Suppressor macrophage treated with lipopolysaccharide for 4 hours (primary cell): ENCODE measurements at regions not wholly inside any gene's neighbourhood (a gene's known extent, or its start where the extent isn't known, plus 50 kb on each side); places are given as distances from the start of the nearest gene placed in this dataset.

Source experiments
- DNase-seq: peaks from one replicate; pipeline ENCODE4 v3.0.0-alpha.2; 2020

DNA sequence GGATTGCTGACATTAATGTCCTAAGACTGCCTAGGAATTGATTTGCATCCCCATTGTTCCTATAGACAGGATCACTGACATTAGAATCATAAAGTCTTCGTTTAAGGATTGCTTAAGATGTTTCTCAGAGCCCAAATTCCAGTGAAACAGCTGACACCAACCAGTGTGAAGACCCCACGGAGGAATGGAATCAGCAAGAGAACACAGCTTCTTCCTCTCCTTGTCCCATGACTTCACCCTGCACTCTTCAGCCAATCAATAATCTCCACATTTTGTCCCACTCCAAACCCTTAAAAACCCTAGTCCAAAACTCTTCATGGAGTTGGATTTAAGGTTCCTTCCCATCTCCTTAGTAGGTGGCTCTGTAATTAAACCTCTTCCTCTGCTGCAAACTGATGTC is 157.0 kb upstream of the NDUFV2 start:
- no peak for DNase-seq

DNA sequence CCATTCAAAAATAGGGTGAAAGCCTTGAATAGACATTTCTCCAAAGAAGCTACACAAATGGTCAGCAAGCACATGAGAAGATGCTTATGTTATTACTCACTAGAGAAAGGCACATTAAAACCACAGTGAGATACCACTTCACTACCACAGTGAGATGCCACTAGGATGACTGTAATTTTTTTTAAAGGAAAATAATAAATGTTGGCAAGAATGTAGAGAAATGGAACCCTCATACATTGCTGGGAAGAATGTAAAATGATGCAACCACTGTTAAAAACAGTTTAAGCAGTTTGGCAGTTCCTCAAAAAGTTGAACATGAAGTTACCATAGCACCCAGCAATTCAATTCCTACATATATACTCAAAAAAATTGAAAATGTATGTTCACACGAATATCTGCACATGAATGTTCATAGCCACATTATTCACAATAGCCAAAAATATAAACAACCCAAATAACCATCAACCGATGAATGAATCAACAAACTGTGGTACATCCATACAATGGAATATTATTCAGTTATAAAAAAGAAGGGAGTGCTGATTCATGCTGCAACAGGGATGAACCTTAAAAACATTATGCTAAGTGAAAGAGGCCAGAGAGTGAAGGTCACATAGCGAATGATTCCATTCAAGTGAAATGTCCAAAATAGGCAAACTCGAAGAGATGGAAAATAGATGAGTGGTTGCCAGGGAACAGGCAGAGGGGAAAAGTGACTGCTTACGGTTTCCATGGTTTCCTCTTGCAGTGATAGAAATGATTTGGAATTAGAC is 156.2 kb upstream of the NDUFV2 start:
- DNase-seq = no peak

DNA sequence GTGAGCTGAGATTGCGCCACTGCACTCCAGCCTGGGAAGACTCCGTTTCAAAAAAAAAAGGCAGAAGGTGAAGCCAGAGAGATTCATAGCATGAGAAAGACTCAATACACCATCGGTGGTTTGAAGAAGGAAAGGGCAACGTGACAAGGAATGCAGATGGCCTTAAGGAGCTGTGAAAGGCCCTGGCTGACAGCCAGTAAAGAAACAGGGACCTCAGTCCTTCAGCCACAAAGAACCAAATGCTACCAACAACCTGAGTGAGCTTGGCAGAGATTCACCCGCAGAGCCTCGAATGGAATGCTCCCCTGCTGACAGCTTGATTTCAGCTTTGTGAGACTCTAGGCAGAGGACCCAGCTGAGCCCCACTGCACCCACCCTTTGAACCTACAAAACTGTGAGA is 154.9 kb upstream of the NDUFV2 start:
- no peak for DNase-seq

DNA sequence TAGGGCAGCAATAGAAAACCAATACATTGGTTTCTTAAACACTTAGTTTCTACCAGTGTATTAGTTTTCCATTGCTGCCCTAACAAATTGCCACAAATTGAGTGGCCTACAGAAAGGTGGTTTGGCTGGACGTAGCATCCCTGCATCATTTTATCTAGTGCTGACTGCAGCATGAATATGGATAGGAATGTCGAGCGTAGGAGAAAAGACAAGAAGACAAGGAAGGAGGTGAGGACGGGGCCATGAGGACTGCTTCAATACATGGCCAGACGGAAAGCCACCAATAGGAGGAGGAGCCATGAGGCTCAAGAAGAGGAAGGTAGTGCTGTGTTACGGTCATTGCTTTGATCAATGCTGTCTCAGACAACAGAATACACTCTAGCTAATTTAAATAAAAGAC is 154.5 kb upstream of the NDUFV2 start:
- no peak for DNase-seq

DNA sequence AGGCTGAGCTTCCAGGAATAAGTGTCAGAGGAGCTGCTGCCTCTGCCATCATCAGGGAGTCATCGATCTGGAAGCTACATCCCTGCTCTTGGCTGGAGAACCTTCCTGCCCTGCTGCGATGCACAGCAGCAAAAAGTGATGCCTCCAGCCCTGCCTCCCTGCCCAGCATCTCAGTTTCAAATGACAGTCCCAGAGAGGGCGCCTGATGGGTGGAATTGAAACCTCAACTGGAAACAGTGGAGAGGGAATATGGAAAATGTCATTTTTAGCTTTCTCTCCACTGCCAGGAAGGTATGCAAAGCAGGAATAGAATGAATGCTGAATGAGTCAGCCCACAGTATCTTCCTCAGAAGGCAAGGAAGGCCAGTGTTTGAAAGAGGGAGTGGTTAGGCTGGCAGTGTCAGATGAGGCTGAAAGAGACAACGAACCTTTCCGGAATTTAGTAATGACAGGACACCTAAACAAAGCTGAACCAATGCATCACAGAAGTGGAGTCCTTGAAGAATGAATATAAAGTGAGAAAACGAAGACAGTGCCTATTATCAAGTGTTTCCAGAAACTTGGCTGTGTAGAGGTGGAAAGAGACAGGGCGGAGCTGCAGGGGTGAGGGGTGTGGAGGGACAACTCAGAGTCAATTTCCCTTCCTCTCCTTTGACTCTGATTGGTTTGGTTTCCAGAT is 153.9 kb upstream of the NDUFV2 start:
- DNase-seq = peak; percentile 31

DNA sequence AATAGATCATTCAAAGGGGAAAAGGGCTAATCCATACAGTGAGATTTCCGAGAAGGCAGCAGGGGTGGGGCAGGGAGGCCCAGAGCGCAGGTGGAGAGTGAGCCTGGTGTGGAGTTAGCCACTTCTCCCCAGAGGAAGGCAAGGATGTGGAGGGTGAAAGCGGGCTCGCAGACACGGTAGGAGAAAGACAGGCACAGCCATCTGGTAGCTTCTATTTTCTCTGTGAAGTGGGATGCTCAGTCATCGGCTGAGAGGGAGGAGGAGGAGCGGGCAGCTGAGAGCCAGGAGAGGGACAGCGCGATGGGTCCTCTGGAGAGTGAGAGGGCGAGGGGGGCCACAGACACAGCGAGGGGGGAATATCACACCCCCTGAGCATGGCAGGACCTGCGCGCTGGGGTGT is 153.3 kb upstream of the NDUFV2 start:
- DNase-seq = no peak

DNA sequence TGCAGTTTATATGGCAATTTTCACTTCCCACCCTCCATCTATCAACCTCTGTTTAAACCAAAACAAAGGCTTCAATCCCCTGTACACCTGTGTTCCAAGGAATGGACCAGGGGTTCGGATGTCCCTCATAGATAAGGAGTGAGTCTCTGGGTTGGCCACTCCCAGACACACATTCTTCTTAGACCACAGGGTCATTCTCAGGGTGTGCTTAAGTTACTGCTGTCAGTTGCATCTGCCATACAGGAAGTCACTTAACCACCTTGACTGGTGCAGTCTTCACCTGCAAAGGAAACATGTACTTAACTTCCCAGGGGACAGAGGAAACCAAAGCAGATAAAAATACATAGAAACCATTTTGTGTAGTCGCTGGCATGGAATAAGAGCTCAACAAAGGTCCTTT is 151.0 kb upstream of the NDUFV2 start:
- DNase-seq = no peak

DNA sequence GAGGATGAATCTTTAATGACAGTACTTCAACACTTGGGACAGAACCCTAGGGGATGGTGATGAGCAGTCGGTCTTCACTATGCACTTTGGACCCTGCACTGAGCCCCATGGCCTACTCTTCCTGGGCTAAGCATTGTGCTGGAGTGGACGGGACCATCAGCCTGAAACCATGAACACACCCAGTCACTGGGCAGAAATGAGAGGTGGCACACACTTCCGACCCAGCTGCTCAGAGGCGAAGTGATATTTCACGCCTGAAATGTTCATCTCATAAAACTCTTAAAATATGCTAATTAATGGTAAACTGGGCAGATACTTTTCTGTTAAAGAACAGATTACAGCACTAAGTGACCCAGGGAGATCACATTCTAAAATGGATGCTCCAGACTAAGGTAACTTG is 150.3 kb upstream of the NDUFV2 start:
- no peak for DNase-seq

DNA sequence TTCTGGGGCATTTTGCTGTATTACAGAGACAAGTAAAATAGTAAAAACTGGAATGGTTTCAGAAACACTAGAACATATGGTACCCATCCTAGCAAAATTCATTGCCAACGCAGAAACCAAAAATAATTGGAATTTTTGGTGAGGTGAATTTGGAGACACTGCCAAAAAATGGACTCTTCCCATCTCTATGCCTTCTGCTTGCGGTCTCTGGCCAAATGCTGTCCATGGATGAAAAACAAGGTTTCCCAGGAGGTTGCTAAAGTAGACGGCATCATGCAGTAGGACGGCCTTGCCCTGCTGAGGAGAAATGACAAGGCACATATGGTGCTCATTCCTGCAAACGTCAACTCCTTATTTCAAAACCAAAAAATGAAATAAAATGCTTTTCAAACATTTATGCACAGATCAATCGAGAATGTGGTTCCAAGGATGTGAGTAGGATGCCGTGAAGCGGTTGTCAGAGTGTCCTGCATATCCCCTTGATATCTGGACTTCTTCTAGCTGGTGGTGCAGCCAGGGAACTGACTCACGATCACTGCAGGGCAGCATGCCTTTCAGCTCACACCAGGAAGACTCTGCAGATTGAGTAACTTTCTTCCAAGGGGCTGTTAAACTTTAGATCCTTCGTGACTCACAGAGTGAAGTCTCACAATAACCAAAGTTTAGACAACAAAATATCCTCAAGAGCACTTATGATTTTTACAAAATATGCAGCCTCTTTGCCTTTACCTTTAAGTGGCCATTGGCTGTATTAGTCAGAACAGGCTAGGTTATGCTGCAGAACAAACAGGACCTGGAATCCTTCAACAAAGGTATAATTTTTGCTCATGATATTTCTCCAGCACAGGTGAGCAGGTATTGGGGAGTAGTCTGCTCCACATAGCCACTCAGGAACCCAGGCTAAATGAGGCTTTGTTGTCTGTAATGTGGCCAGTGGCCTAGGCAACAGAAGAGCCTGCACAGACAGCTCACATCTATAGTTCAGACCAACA is 149.4 kb upstream of the NDUFV2 start:
- DNase-seq = no peak

DNA sequence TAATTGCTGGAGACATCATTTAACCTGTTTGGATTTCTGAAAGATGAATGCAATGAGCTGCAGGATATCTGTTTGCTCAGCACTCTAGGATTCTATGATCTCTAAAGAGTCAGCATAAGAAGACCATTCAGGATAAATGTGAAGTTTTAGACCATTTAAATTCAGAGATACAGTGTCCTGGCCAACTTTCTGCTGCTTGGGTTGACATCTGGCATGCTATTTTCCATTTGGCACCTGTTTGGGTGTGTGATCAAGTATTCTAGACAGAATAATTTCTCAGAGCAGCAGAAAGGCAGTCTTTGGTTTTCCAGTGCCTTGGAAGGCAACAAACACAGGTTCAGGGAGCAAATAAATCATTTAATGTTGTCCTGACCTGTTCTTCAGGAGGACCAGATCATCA is 144.8 kb upstream of the NDUFV2 start:
- DNase-seq = no peak

DNA sequence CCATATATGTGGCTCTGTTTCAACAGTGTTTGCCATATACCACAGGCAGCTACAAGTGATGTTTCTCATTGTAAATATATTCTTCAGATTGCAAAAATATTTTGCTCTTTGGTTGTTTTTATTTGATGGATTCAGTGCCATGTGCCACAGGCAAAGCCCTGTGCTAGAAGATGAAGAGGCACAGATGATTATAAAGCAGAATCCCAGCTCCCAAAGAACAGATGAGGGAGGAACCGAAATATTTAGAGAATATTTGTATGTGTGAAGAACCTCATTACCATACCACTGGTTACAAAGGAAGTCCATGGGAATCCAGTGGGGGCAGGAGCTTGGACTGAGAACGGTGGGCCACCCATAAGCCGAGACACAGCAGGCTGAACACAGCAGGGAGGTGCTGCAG is 143.8 kb upstream of the NDUFV2 start:
- no peak for DNase-seq

DNA sequence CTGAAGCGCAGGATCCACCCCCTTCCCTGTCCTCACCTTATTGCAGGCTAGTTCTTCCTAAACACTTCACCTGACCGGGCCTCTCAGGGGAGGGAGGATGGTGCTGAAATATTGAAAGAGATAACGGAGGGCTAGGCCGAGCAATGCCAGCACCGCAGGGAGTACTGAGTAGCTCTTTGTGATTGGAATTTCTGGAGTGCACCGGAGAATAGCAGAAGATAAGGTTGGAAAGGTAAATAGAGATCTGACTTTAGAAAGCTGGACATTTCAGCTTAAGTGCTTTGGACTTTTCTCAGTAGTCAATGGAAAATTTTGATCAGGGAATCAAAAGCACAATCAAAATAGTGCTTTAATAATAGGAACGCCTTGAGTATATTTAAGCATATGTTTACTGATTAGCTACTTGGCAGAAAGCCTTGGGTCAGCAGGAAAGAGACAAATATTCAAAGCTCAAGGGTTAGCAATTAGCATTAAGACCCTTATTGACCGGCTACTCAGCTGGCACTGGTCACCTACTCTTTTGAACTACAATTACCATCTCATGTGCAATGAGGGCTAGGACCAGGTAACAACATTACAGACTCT is 142.9 kb upstream of the NDUFV2 start:
- DNase-seq = no peak

DNA sequence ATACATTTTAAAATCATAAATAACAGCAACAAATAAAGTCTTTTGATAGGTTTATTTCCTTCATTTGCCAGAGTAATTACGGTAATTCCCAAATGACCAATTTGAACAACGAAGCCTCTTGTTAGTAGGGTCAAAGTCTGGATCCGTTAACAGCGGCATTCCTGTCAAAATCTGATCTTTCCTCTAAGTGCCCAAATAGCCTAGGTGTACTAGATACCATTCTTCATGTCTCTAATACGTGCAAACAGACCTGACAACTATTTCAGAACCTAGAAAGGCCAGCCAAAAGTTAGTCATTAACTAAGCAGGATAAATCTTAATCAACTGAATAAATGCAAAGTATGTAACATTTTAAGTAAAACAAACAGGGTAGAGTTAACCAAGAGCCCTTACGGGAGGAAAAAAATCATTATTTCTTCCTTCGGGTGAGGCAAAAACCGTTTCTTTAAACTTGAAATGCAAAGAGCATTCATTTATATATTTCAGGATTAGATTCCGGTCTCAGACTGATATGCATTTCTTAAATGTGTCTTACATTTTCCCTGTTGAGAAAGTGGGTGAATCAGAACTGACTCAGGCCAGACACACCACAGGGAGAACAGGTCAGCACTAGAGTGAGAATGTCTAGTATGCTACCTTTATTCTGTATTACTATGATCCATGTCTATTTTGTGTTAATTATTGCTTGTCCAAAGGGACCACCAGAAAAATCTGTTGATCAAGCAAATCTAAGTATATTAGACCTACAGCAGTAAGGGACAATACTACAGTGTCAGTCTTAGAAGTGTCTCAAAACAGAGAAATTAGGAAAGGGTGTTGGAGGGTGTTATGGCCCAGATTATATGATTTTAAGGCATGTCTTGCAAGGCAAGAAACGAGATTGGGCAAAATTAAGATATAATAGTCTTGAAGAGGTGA is 141.5 kb upstream of the NDUFV2 start:
- no peak for DNase-seq

DNA sequence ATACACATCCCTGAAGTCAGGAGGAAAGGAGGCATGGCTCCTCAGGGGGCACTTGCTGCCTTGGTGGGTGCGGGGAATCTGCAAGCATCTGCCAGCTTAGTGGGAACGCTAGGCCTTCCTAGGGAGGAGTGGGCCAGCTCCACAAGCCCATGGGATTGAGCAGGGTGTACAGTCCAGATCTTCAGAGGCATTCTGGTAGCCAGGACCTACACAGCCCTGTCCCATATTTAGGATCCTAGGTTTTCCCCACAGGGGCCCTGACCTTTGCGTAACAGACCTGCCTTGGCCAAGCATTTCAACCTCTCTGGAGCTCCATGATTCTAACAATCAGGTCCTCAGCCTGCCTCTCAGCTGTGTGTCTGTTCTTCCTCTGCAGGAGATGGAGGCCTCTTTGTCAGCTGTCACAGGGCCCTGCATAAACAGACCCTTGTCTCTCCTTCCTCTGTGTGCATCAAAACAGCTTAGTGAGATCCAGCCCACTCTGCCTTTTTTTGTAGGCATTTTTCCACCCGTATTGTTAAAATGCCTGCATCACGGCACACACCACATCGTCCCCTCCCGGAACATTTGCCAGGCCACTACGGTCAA is 140.2 kb upstream of the NDUFV2 start:
- no peak for DNase-seq

DNA sequence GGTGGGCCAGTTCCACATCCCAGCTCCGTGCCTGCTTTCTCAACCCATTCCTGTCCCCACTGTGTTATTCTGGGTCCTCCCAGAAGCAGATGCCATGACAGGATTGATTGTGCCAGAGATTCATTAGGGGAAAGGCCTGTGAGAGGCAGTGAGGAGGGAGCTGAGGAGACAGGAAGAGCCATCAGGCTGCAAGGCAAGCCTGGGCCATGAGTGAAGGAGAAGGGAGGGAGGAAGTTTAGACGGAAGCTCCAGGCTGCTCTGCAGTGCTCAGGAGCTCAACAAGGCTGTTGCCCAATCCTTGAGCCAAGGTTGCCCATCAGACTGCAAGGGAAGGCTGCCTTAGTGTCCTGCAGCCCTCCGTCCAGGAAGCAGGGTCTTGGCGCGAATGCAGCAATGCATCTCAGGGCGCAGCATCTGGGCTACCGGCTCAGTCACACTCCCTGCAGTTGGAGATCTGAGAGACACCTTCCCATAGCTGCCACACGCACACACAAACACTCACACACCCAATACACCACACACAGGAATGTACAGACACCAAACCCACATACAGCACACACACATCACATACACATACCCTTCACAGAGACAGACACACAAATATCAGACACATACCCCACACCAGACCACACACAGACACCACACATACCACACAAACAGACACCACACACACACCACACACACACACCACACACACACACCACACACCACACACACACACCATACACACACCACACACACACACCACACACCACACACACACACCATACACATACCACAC is 139.5 kb upstream of the NDUFV2 start:
- DNase-seq = no peak

DNA sequence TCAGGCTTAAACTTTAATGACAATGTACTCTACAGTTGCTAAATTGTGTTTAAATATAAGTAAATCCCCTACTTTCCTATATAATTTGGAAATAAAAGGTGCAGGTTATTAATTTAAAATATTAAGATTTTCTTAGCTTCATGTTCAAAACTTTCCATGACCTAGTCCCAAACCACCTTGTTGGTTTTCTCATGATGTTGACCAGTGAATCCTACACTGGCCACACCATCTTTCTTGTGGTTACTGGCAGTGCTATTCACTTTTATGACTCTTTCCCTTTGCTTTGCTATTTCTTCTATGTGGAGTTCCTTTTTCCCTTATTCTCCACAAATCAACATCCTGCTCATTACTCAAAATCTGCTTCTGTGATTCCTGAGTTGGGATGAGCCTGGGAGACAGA is 138.6 kb upstream of the NDUFV2 start:
- no peak for DNase-seq

DNA sequence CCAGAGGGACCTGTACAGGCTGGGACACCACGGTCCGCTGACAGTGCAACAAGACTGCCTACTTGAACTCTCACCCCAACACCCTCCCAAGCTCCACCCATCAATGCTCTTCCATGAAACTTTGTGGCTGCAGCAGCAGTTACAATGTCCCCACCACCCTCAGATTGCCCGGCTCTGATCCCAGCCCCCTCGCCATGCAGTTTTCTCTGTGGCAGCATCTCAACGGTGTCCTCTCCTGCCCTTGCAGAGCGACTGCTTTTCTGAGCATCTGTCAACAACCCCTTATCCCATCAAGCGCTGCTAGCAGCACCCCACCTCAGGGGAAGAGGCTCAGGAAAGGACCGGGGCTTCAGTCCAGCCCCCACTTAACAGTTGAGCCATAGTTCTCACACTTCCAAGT is 137.1 kb upstream of the NDUFV2 start:
- DNase-seq = no peak

DNA sequence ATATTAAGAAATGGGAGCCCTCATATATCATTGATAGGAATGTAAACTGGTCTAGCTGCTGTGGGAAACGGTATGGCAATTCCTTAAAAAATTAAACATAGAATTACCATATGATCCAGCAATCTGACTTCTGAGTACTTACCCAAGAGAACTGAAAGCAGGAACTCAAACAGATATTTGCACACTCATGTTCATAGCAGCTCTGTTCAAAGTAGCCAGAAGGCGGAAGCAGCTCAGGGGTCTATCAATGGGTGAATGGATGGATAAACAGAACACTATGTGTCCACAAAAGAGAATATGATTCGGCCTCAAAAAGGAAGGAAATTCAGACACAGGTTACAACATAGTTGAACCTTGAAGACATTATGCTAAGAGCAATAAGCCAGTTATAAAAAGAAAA is 135.7 kb upstream of the NDUFV2 start:
- peak; percentile 44 for DNase-seq

DNA sequence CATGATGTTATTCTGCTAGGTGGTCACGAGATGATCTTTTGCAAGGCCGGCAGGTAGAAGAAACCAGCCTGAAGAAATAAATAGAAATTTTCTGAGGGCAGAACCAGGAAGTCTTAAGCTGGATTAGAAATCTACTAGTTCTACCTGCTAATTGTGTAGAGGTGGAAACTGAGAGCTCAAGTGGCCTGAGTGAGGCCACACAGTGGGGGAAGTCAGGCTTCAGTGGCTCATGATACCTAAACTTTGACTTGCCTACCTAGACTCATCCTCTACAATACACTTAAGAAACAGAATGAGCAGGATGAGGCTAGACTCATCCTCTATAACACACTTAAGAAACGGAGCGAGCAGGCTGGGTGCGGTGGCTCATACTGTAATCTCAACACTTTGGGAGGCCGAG is 134.9 kb upstream of the NDUFV2 start:
- no peak for DNase-seq

DNA sequence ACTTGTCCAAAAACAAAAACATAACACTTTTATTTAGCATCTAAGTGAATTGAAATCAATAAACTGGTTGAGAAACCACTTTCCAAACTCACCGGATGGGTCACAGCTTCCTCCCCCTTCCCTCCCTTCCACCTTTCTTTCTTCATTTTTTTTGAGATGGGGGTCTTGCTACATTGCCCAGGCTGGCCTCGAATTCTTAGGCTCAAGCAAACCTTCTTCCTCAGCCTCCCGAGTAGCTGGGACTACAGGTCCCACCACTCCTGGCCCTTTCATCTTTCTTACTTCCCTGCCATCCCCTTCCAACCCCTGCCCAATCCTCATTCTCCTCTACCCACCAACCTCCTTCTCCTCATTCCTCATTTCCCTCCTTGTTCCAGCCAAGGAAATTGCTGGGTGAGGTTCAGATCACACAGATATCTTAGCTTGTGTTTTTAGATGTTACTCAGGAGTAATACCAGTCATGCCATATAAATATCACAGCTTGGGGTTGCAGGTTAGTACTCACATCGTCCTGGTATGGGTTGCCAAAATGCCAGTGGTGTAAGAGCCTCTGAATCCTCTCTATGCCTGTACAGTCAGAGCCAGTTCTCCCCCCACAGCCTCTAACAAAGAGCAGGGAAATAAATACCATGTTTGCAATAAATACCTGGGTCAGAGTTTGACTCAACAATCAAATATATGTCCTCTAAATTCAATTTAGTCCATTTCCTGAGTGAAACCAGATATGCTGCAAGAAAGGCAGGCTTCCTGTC is 132.7 kb upstream of the NDUFV2 start:
- DNase-seq = no peak
